Nephron progenitor cell (in vitro differentiated cells): ENCODE measurements at regions not wholly inside any gene's neighbourhood (a gene's known extent, or its start where the extent isn't known, plus 50 kb on each side); places are given as distances from the start of the nearest gene placed in this dataset.

Experiments
- DNase-seq: peaks from one replicate; pipeline ENCODE4 v3.0.0; 2021
- H3K27ac Mint-ChIP-seq: 2 replicates; pipeline ENCODE4 v1.8.0; 2021; ENCODE audit warnings: mild to moderate bottlenecking, moderate library complexity, mixed read lengths
- H3K27me3 Mint-ChIP-seq: 2 replicates; pipeline ENCODE4 v1.8.0; 2021; ENCODE audit warnings: mild to moderate bottlenecking, low read depth, mixed read lengths; ENCODE audit not compliant: poor library complexity
- H3K36me3 Mint-ChIP-seq: 2 replicates; pipeline ENCODE4 v1.8.0; 2021; ENCODE audit warnings: low read depth, mixed read lengths
- H3K4me1 Mint-ChIP-seq: 2 replicates; pipeline ENCODE4 v1.8.0; 2021; ENCODE audit warnings: mixed read lengths
- H3K4me3 Mint-ChIP-seq: 2 replicates; pipeline ENCODE4 v1.8.0; 2021; ENCODE audit warnings: mild to moderate bottlenecking, moderate library complexity, mixed read lengths
- H3K9me3 Mint-ChIP-seq: 2 replicates; pipeline ENCODE4 v1.8.0; 2021; ENCODE audit warnings: mild to moderate bottlenecking, moderate library complexity, mixed read lengths
- CTCF ChIP-seq: fragments of 200-600 bp; sonication (generic); IDR thresholded peaks from 2 replicates; pipeline ENCODE4 v1.5.0; 2021; ENCODE audit warnings: antibody characterized with exemption

DNA sequence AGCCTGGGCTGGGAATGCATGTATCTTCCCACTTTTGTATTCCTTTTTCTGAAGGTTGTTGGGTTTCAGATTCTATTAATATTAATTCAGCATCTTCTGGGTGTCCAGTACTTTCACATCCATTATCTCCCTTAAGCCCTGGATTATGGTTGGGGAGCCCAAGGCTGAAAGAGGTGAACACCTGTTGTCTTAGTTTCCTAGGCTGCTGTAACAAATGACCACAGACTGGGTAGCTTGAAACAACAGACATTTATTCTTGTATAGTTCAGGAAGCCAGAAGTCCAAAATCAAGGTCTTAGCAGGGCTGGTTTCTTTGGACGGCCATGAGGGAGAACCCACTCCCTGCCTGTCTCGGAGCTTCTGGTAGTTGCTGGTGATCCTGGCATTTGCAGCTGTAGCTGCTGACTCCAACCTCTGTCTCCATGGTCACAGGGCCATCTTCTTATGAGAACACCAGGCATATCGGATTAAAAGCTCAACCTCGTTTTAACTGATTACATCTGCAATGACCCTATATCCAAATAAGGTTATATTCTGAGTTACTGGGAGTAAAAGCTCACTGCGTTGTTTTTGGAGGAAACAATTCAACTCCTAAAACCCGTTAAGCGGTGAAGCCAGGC is 68.2 kb upstream of the CLMN start:
- no peak for TF ChIP-seq CTCF
- Mint-ChIP-seq H3K27me3 (peaks cover 7% of the 10 kb centered on the region), H3K27ac (peak overlapping the region; percentile 66), H3K4me1 (peaks cover 4% of the 10 kb centered on the region), H3K4me3 (no peak overlapping the region), H3K9me3 (peaks cover 4% of the 10 kb centered on the region), H3K36me3 (peaks cover 4% of the 10 kb centered on the region)
- DNase-seq, result no peak

DNA sequence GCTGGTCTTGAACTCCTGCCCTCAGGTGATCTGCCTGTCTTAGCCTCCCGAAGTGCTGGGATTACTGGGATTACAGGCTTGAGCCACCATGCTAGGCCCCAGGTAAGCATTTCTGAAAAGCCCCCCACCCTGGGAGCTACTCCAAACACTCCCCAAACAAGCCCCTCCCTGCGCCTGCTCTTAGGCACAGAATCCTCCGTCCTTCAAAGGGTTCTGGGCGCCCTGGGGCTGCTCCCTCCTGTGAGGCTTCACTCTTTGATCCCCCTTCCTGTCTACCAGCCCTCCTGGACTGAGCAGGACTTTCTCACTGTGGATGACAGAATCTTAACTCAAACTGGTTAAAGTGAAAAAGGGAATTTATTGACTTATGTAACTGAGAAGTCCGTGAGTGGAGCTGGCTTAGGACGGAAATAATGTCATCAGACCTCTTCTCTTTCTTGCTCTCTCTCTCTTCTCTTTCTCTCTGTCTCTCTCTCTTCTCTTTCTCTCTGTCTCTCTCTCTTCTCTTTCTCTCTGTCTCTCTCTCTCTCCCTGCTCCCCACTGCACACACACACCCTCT is 66.9 kb upstream of the CLMN start:
- H3K36me3 Mint-ChIP-seq, result peaks cover 4% of the 10 kb centered on the region
- H3K27me3 Mint-ChIP-seq, result peaks cover 7% of the 10 kb centered on the region
- H3K4me3 Mint-ChIP-seq, result no peak overlapping the region
- no peak overlapping the region for H3K27ac Mint-ChIP-seq
- H3K4me1 Mint-ChIP-seq, result peaks cover 11% of the 10 kb centered on the region
- TF ChIP-seq CTCF, result no peak
- peaks cover 4% of the 10 kb centered on the region for H3K9me3 Mint-ChIP-seq
- no peak for DNase-seq

DNA sequence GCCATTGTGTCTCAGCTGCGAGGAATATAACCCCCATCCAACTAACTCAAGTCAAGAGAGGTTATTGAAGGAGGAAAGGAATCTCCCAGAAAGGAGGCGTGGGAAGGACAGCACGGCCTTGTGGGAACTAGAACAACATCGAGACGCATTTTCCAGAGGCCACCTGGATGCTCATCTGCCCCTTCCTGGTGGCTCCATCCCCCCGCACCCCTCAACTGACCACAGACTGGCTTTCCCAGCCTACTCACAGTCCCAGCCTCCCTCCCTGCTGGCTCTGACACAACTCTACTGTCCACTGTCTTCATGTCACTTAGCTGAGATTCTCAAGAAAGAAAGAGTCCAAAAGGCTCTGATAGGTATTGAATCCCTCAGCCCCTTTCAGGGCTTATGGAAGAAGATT is 66.0 kb upstream of the CLMN start:
- peaks cover 7% of the 10 kb centered on the region for H3K27me3 Mint-ChIP-seq
- no peak overlapping the region for H3K27ac Mint-ChIP-seq
- no peak overlapping the region for H3K4me3 Mint-ChIP-seq
- peaks cover 12% of the 10 kb centered on the region for H3K4me1 Mint-ChIP-seq
- H3K9me3 Mint-ChIP-seq, result peaks cover 9% of the 10 kb centered on the region
- H3K36me3 Mint-ChIP-seq, result peaks cover 4% of the 10 kb centered on the region
- no peak for DNase-seq
- TF ChIP-seq CTCF, result no peak

DNA sequence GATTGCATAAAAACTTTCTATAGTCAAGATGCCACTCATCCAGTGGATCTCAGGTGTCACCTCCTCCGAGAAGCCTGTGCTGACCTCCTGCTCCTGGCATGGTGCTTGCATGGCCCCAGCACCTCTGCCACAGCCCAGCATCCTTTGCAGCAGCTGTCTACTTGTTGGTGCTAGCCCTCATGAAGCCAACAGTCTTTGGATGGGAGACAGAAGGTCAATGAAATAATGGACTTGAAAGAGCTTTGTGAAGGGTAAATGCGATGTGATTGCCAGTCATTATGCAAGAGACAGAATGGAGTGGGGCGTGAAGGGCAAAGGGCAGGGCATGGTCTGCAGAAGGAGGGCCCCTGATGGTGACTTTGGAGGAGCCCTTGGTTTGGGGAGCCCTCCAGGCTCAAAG is 63.0 kb upstream of the CLMN start:
- no peak overlapping the region for H3K4me3 Mint-ChIP-seq
- H3K27me3 Mint-ChIP-seq, result peaks cover 11% of the 10 kb centered on the region
- no peak for TF ChIP-seq CTCF
- H3K27ac Mint-ChIP-seq, result no peak overlapping the region
- peaks cover 12% of the 10 kb centered on the region for H3K36me3 Mint-ChIP-seq
- peaks cover 34% of the 10 kb centered on the region for H3K9me3 Mint-ChIP-seq
- H3K4me1 Mint-ChIP-seq, result peaks cover 12% of the 10 kb centered on the region
- DNase-seq, result no peak

DNA sequence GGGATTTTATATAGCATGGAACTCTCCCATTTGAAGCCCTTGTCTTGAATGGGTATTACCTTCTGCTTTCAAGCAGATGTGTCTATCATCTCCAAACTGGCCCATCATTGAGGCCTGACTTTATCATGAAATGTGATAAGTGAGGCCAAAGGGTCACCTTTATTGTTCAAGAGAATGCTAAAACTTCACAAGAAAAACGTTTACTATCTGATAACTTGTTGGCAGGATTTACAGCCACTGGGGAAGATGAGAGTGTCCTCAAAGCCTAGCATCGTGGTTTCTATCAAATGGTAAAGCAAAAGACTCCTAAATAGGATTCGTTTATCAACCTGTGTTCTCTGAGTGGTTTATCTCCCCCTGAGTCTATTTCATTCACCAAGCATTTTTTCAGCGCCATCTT is 62.0 kb upstream of the CLMN start:
- DNase-seq, result no peak
- no peak overlapping the region for H3K27ac Mint-ChIP-seq
- H3K27me3 Mint-ChIP-seq, result peaks cover 16% of the 10 kb centered on the region
- no peak for TF ChIP-seq CTCF
- H3K4me1 Mint-ChIP-seq, result peaks cover 12% of the 10 kb centered on the region
- peaks cover 41% of the 10 kb centered on the region for H3K9me3 Mint-ChIP-seq
- peaks cover 12% of the 10 kb centered on the region for H3K36me3 Mint-ChIP-seq
- H3K4me3 Mint-ChIP-seq, result no peak overlapping the region
